Epithelial cell of prostate (primary cell): ENCODE measurements at regions not wholly inside any gene's neighbourhood (a gene's known extent, or its start where the extent isn't known, plus 50 kb on each side); places are given as distances from the start of the nearest gene placed in this dataset.

Experiments
- DNase-seq: peaks from one replicate; pipeline ENCODE4 v3.0.0-alpha.2; 2011; ENCODE audit warnings: low read depth, low spot score
- H3K27ac ChIP-seq: fragments of 450-650 bp; 2 replicates; pipeline ENCODE4 v1.5.1; 2017; ENCODE audit warnings: mild to moderate bottlenecking

- no peak overlapping the region for H3K27ac ChIP-seq
- DNase-seq = peak; percentile 78
Measured at GRCh38 chr15:97759363-97759762, 201.1 kb upstream of the ARRDC4 start.

GRCh38 chr15:97761110-97761509, 199.4 kb upstream of the ARRDC4 start:
- H3K27ac ChIP-seq = peak overlapping the region; percentile 4
- DNase-seq = peak; percentile 24

GRCh38 chr15:97783240-97783639, 177.3 kb upstream of the ARRDC4 start:
- DNase-seq = no peak
- H3K27ac ChIP-seq = no peak overlapping the region

GRCh38 chr15:97786741-97787140, 173.8 kb upstream of the ARRDC4 start:
- no peak for DNase-seq
- H3K27ac ChIP-seq = no peak overlapping the region

GRCh38 chr15:97790180-97790579, 170.3 kb upstream of the ARRDC4 start:
- H3K27ac ChIP-seq = no peak overlapping the region
- DNase-seq = no peak

GRCh38 chr15:97791824-97792792, 168.4 kb upstream of the ARRDC4 start:
- H3K27ac ChIP-seq = no peak overlapping the region
- no peak for DNase-seq

GRCh38 chr15:97804950-97805349, 155.6 kb upstream of the ARRDC4 start:
- H3K27ac ChIP-seq = no peak overlapping the region
- no peak for DNase-seq

- no peak for DNase-seq
- no peak overlapping the region for H3K27ac ChIP-seq
Measured at GRCh38 chr15:97806766-97807165, 153.7 kb upstream of the ARRDC4 start.

GRCh38 chr15:97815835-97816234, 144.7 kb upstream of the ARRDC4 start:
- H3K27ac ChIP-seq = no peak overlapping the region
- DNase-seq = no peak

GRCh38 chr15:97817276-97817890, 143.1 kb upstream of the ARRDC4 start:
- no peak for DNase-seq
- H3K27ac ChIP-seq = no peak overlapping the region

GRCh38 chr15:97836003-97836402, 124.5 kb upstream of the ARRDC4 start:
- H3K27ac ChIP-seq = no peak overlapping the region
- no peak for DNase-seq

GRCh38 chr15:97837896-97838295, 122.6 kb upstream of the ARRDC4 start:
- DNase-seq = no peak
- no peak overlapping the region for H3K27ac ChIP-seq

GRCh38 chr15:97838606-97839210, 121.8 kb upstream of the ARRDC4 start:
- H3K27ac ChIP-seq = no peak overlapping the region
- DNase-seq = no peak

- DNase-seq = no peak
- H3K27ac ChIP-seq = no peak overlapping the region
Measured at GRCh38 chr15:97840501-97840900, 120.0 kb upstream of the ARRDC4 start.

- no peak overlapping the region for H3K27ac ChIP-seq
- DNase-seq = no peak
Measured at GRCh38 chr15:97841558-97841957, 118.9 kb upstream of the ARRDC4 start.

- DNase-seq = no peak
- no peak overlapping the region for H3K27ac ChIP-seq
Measured at GRCh38 chr15:97849183-97849582, 111.3 kb upstream of the ARRDC4 start.

- H3K27ac ChIP-seq = no peak overlapping the region
- no peak for DNase-seq
Measured at GRCh38 chr15:97858296-97858695, 102.2 kb upstream of the ARRDC4 start.

- no peak overlapping the region for H3K27ac ChIP-seq
- DNase-seq = no peak
Measured at GRCh38 chr15:97861529-97862260, 98.8 kb upstream of the ARRDC4 start.

- H3K27ac ChIP-seq = no peak overlapping the region
- no peak for DNase-seq
Measured at GRCh38 chr15:97866959-97867358, 93.5 kb upstream of the ARRDC4 start.

GRCh38 chr15:97867870-97868269, 92.6 kb upstream of the ARRDC4 start:
- no peak overlapping the region for H3K27ac ChIP-seq
- DNase-seq = no peak

- DNase-seq = no peak
- no peak overlapping the region for H3K27ac ChIP-seq
Measured at GRCh38 chr15:97868981-97869380, 91.5 kb upstream of the ARRDC4 start.
